ENCODE measurements at regions not wholly inside any gene's neighbourhood (a gene's known extent, or its start where the extent isn't known, plus 50 kb on each side); places are given as distances from the start of the nearest gene placed in this dataset.

DNA sequence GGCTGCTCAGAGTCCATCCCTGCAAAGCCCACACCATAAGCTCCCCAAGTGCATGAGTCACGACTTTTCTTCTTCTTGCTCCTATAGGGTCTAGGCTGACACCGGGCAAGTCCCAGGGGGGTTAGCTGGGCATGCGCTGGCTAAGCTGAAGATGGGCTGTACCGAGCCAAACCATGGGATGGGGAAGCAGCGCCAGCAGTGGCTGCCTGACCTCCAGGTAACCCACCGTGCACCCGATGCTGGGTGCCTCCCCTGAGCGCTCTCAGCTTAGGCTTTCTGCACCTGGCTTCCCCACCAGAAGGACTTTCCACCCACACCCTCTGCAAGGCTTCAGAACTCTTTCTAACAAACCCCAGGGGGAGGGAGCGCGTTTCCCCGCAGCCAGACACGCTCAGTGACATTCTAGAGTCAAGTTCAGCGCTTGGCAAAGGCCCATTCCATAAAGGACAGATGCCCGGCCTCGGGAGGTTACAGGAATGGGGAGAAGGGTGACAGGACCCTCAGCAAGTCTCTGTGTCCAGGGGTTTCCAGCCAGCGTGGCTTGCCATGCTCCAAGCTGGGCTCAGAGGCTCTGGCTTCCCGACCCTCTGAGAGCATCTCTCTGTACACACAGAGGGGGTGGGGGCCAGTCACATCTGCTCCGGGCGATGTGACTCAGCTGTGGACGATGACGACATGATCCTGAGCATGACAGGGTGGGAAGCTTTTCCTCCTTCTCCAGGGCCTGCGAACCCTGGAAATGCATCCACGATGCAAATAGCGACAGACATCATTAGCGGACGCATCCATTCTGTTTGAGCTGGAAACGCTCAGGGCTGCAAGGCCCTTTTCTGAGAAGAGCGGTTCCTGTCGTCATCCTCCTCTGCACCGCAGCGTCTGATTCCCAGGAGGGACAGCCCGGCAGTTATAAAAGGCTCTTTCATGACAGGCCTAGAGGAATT is 107.8 kb downstream of the SIK1 start:
- TF ChIP-seq, protein P1, sequence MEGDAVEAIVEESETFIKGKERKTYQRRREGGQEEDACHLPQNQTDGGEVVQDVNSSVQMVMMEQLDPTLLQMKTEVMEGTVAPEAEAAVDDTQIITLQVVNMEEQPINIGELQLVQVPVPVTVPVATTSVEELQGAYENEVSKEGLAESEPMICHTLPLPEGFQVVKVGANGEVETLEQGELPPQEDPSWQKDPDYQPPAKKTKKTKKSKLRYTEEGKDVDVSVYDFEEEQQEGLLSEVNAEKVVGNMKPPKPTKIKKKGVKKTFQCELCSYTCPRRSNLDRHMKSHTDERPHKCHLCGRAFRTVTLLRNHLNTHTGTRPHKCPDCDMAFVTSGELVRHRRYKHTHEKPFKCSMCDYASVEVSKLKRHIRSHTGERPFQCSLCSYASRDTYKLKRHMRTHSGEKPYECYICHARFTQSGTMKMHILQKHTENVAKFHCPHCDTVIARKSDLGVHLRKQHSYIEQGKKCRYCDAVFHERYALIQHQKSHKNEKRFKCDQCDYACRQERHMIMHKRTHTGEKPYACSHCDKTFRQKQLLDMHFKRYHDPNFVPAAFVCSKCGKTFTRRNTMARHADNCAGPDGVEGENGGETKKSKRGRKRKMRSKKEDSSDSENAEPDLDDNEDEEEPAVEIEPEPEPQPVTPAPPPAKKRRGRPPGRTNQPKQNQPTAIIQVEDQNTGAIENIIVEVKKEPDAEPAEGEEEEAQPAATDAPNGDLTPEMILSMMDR (IDR thresholded peaks at IDR 0.05; ENCODE audit: poor library complexity): no peak
- no peak for TF ChIP-seq EZH2phosphoT487 (IDR thresholded peaks at IDR 0.05; ENCODE audit: low read depth, severe bottlenecking, unreplicated experiment)
